ENCODE measurements at regions not wholly inside any gene's neighbourhood (a gene's known extent, or its start where the extent isn't known, plus 50 kb on each side); places are given as distances from the start of the nearest gene placed in this dataset.

GRCh38 chr11:44397586-44398178, 87.7 kb upstream of the ALX4 start:
- TF ChIP-seq CTCF (IDR thresholded peaks at IDR 0.05; ENCODE audit: low read depth, low read length, missing control alignments), result no peak
- H3K4me3 ChIP-seq (ENCODE audit: low read depth, low read length), result no peak overlapping the region
- DNase-seq (ENCODE audit: low read depth), result no peak

GRCh38 chr11:44398266-44399030, 88.5 kb upstream of the ALX4 start:
- no peak for TF ChIP-seq CTCF (IDR thresholded peaks at IDR 0.05; ENCODE audit: low read depth, low read length, missing control alignments)
- no peak for DNase-seq (ENCODE audit: low read depth)

GRCh38 chr11:44399968-44400367, 90.0 kb upstream of the ALX4 start:
- H3K4me3 ChIP-seq (ENCODE audit: low read depth, low read length), result no peak overlapping the region
- no peak for TF ChIP-seq CTCF (IDR thresholded peaks at IDR 0.05; ENCODE audit: low read depth, low read length, missing control alignments)
- no peak for DNase-seq (ENCODE audit: low read depth)

More at GRCh38 chr11:44398266-44399030, 88.5 kb upstream of the ALX4 start:
- H3K4me3 ChIP-seq (ENCODE audit: low read depth, low read length), result no peak overlapping the region

- H3K4me3 ChIP-seq (ENCODE audit: low read depth, low read length), result no peak overlapping the region
- TF ChIP-seq CTCF (IDR thresholded peaks at IDR 0.05; ENCODE audit: low read depth, low read length, missing control alignments), result no peak
- no peak for DNase-seq (ENCODE audit: low read depth)
Measured at GRCh38 chr11:44400431-44400830, 90.5 kb upstream of the ALX4 start.

GRCh38 chr11:44402466-44403075, 92.6 kb upstream of the ALX4 start:
- no peak for TF ChIP-seq CTCF (IDR thresholded peaks at IDR 0.05; ENCODE audit: low read depth, low read length, missing control alignments)
- DNase-seq (ENCODE audit: low read depth), result no peak
- no peak overlapping the region for H3K4me3 ChIP-seq (ENCODE audit: low read depth, low read length)

- no peak for TF ChIP-seq CTCF (IDR thresholded peaks at IDR 0.05; ENCODE audit: low read depth, low read length, missing control alignments)
- H3K4me3 ChIP-seq (ENCODE audit: low read depth, low read length), result no peak overlapping the region
- no peak for DNase-seq (ENCODE audit: low read depth)
Measured at GRCh38 chr11:44403176-44403575, 93.2 kb upstream of the ALX4 start.

Data from GM12864 (cell line).